SIG-M5 treated with dmso at 0.1 percent for 504 hours (cell line): ENCODE measurements at regions not wholly inside any gene's neighbourhood (a gene's known extent, or its start where the extent isn't known, plus 50 kb on each side); places are given as distances from the start of the nearest gene placed in this dataset.

Source experiments
- DNase-seq: peaks from one replicate; lab custom pipeline; 2025; ENCODE audit not compliant: unreplicated experiment; lab: John Stamatoyannopoulos, UW

GRCh38 chr9:13053504-13053903 is 226.0 kb downstream of the MPDZ start:
- no peak for DNase-seq

DNA sequence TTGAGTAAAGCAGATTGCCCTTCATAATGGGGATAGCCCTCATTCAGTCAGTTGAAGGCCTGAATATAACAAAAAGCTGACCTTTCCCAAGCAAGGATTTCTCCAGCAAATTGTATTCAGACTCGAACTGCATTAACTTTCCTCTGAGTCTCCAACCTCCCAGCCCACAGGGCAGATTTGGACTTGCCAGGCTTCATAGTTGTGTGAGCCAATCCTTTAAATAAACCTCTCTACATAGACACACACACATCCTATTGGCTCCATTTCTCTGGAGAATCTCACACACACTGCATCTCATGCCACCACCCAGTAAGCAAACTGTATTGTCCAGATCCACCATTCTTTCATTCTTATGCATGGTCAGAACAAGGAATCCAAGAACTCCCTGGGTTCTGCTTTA is 225.1 kb downstream of the MPDZ start:
- no peak for DNase-seq
